ENCODE measurements at regions not wholly inside any gene's neighbourhood (a gene's known extent, or its start where the extent isn't known, plus 50 kb on each side); places are given as distances from the start of the nearest gene placed in this dataset.
"Not testable (repeated sequence)": the region's sequence is repeated elsewhere in the genome, so short reads cannot be mapped to it uniquely, and the experiment has no call there.

- no peak for DNase-seq (ENCODE audit: low spot score)
Measured at GRCh38 chr9:38126730-38127129, 57.7 kb upstream of the SHB start.

DNA sequence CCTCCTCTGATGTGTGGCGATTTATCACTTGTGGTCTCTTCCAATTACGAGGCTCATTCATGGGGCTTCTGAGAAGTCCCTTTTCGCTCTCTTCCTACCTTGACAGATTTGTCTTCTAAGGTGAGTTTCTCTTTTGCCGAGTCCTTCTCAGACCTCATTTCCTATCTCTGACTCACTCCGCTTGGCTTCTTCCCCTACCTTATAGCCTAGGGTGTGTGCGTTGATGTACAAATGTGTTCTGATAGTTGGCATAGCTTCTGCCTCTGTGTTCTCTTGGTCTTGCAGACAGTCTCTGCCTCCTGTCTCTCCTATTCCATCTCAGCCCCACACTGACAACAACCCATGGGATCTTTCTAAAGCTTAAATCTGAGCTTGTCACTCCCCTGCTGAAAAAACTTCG lies 56.9 kb upstream of the SHB start:
- no peak for DNase-seq (ENCODE audit: low spot score)

DNA sequence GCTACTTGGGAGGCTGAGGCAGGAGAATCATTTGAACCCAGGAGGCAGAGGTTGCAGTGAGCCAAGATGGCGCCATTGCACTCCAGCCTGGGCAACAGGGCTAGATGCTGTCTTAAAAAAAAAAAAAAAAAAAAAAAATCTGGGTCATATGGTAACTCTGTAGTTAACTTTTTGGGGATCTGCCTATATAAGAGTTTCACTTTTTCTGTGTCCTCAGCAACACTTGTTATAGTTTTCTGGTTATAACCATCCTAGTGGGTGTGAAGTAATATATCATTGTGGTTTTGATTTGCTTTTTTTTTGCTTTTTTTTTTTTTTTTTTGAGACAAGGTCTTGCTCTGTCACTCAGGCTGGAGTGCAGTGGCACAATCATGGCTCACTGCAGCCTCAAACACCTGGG lies 54.3 kb upstream of the SHB start:
- not testable (repeated sequence) for DNase-seq (ENCODE audit: low spot score)

DNA sequence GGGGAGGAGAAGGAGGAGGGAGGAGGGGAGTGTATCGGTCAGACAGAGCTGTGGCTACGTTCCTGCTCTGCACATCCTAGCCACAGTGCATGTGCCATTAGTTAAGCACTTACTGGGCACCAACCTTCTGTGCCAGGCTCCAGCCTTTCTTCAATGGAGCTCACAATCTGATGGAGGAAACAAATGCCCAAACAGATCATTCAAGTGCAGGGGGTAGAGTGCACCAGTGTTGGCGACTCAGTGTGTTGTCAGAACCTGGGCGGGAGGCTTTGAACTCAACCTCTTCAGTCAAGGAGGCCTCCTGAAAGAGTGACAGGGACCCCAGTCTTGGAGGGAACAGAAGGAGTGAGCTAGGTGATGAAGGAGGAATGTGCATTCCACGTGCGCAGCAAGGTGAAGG lies 51.9 kb upstream of the SHB start:
- DNase-seq (ENCODE audit: low spot score), result no peak

GRCh38 chr9:38119560-38120236 lies 50.7 kb upstream of the SHB start:
- no peak for DNase-seq (ENCODE audit: low spot score)

DNA sequence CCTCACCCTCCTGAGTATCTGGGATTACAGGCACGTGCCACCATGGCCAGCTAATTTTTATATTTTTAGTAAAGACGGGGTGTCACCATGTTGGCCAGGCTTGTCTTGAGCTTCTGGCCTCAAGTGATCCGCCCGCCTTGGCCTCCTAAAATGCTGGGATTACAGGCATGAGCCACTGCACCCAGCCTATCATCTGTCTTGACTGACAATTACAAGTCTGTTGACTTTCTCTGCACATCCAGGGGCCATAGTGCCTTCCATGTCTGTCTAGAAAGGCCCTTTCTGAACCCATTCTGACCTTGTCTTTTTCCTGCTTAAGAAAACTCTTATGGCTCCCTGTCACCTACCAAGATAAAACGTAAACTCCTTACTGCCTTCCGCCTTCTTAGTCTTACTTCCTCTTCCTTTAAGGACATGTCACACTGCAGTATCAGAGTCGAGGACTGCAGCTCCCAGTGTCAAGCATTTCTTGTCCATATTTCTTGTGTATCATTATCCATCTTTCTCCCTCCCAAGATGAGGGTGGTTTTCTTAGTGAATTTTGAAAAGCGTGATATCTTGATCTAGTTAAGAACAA lies 49.9 kb upstream of the SHB start:
- DNase-seq (ENCODE audit: low spot score), result no peak

Data from cerebellar cortex (tissue), 1 donor.